SIG-M5 (cell line): ENCODE measurements at regions not wholly inside any gene's neighbourhood (a gene's known extent, or its start where the extent isn't known, plus 50 kb on each side); places are given as distances from the start of the nearest gene placed in this dataset.

Experiments used
- DNase-seq: peaks from one replicate; lab custom pipeline; 2025; lab: John Stamatoyannopoulos, UW

DNA sequence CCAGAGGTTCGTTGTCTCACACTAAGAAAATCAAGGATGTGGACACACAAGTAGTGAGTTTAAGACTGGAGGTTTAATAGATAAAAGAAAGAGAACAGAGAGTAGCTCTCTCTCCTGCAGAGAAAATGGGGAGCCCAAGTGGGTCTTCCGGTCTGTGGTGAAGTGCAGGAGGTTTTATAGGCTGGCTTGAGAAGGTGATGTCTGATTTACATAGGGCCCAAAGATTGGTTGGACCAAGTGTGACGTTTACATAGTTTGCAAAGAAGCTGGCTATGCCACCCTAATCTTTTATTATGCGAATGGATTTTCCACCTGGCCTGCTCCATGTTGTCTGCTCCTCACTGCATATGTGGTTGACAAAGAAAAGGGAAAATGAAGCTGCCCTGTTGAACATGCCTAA, 430.4 kb upstream of the TRIB2 start:
- DNase-seq = no peak

DNA sequence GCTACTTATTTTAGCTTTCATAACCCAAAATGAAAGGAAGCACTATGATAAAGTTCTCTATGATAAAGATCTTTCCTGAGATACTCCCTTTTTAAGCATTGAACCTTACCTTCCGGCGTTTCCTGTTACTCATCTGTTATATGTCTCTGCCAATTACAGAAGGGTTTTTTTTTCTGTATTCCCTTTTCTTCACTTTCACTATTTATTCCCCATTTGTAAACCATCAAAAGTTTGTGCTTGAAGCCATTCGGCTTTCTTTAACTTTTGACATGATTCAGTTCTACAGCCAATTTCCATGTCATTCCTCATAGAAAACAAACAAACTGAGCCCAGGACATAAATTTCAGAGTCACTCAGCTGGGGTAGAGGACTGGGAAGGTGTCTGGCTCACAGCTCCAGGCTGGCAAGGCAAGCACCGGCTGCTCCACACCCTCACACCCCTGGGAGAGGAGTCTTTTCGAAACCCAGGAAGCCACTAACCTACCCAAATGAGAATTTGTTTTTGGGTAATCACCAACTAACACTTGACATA, 429.4 kb upstream of the TRIB2 start:
- DNase-seq = no peak

DNA sequence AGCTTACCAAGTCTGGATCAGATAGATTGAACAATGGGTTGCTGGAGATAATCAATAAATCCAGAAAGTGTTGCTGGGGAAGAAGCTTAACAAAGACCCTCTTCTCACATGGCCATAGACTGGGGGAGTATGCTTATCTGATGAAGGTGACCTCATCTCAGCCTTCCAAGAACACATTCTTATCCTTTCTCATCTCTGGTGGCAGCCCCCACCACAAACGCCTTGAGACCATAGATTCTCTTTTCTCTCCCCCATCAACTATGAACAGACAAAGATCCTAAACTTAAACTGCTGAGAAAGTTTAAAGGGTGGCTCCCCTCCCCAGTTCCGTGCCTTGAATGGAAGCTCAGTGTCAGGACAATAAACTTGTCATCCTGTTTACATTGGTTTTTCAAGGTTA, 428.7 kb upstream of the TRIB2 start:
- DNase-seq = no peak

DNA sequence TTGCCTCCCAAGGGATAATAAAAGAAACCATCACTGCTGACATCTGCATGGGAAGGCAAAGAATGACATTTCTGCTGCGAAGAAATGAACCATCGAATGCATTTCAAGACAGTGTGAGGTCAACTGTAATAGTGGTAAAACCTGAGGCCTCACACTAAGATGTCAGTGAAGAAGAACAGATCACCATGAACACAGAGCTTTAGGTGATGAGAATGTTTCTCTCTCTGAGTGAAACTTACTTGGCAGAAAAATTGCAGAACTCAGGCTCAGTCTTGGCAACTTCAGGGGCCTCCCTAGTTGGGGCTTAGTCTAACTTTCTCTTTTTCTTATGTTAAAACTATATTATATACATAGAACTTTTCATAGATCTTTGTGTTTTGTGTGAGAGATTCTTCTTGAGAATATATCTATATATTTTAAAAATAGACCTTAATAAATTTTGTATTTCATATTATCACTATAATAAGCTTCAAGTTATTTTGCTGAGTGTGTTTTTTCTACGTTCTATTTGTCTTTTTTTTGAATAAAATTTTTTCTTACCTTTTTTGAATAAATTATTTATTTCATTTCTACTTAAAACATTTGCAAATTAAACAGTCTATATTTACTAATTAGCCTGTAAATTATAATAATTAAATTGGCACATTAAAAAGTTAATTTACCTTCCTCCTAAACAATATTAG, 427.5 kb upstream of the TRIB2 start:
- no peak for DNase-seq

DNA sequence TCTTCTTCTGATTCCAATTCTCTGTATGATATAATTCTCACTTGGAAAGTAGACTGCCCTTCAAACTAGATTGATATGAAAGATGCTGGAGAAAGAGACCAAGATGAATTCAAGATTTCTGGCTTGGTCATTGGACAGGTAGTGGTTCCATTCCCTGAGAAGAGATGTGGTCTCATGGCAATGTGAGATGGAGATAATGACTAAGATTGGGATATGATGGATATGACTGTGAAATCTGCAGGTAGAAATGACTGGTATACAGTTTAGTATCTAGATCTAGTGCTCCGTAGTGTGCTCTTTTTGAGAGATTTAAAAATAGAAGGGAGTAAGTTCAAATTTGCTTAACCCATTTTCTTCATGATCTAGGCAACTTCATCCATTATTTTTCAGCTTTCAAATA, 425.4 kb upstream of the TRIB2 start:
- DNase-seq = no peak

DNA sequence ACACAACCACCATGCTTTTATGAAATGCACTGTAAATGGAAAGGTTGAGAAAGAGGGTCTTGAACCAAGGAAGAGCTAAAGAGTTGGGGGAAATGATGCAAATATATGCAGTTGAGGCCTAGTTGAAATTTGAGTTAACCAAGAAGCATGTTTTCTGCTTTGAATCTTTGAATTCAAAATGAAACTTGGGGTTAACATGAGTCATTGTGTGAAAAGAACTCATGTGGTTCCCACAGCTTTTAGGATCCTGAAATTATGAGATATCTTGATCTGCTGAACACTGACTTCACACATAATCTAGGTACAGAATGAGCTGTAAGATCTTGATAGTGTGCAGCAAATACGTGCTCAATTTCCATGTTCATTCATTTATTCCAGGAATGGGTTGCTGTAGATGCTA, 422.9 kb upstream of the TRIB2 start:
- no peak for DNase-seq

DNA sequence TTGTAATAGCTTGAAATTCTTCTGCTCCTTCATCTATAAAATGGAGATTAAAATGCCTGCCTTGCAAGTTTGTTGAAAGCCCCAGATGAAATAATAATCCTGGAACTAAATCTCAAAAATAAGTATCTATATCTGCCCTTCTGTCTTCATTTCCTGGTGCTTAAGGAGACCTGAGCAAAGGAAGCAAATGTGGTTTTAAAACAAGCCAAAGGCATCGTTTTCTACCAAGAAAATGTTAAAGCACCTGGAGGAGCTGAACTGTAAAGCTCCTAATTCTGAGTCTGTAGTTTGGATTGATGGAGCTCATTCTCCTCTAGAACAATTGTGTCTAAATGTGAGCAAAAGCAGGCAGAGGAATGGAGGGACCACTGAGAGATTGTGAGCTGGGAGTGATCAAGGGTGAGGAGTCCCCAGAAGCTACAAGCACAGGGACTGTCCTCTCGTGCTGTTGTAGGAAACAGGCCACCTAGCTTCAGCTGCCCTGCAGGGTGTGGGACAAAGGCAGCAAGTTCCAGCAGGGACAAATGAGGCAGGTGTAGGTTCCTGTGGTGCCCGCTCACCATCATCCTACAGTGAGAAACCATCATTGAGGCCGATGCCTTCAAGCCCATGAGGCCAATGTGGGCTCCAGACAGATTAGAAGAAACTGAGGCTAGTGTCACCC, 420.7 kb upstream of the TRIB2 start:
- no peak for DNase-seq

DNA sequence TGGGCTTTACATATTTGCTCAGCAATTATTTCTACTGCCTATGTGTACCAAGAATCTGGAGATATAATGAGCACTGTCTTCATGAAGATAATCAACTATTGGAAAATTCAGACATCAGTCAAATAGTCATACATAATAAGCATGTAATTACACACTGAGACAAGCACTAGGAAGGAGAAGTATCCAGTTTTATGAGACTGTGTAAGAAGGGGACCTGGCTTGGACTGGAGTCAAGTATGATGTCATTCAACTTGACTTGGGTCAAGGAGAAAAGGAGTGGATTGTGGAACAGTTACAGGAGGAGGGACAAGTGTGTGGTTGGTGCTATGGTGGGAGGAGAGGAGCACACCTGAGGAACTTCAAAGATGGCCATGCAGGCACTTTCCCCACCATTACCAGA, 419.8 kb upstream of the TRIB2 start:
- no peak for DNase-seq

DNA sequence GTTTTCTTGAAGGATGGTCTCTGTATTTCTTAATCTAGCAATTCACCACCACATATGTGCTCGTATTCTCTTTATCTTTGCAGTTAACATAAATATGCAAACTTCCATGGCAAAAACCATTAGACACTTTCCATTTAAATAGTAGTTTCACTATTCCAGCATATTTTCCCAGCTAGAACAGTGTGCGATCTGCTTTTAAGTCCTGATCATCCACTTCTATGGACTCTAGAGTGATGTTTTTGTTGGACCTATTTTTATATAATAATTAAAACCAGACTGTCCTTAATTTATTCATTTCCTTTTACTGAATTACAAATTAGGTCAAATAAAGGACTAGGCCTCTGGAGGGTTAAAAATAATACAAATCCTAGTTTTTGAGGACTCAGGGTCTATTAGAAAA, 418.4 kb upstream of the TRIB2 start:
- DNase-seq = no peak

DNA sequence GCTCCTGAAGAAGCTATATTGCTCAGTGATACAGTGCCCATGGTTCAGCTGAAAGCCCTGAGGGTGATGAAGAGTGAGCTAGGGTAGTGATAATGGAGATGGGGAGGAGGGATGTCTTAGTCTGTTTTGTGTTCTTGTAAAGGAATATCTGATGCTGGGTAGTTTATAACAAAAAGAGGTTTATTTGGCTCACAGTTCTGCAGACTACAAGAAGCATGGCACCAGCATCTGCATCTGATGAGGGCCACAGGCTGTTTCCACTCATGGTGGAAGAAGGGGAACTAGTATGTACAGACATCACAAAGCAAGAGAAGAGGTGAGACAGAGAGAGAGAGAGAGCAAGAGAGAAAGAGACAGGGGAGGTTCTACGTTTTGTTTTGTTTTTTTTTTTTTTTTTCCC, 417.3 kb upstream of the TRIB2 start:
- no peak for DNase-seq

DNA sequence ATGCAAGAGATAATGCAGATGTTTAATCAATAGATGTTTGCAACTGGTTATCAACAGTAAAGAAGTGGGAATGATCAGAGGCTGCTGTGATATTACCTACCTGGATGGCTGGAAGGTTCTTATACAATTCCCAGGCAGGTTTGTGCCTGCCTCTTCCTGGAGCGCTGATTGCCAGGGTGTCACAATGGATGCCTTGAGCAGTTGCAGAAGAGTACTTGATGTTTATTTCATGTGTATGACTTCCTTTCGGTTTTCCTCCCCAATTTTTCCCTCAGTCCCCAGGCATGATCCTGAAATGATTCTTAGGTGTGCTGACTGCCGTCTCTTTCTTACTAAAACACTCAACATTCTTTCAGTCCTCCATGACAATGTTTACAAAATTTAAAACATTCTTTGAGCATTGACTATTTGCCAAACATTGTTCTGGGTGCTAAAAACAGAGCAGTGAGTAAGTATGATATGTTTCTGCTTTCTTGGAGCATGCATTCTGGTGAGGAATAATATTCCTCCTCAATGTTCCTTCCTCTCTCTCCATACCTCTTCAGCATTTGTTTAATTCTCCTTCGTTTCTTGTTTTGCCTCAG, 416.6 kb upstream of the TRIB2 start:
- no peak for DNase-seq

DNA sequence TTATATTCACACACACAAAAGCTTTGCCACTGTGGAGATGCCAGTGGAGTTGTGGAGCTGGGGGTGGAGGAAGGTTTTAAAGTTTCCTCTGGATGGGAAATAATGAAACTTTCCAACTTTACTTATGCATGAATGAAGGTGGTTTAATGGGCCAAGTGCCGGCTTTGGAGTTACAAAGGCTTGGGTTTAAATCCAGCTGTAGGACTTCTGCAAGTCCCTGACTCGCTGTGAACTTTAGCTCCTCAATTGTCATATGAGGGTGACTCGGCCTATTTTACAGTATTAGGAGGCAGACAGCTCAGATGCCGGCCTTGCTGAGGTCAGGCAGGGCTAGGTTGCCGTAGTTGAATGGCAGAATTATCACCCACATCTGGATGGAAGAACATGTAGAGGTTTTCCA, 415.8 kb upstream of the TRIB2 start:
- DNase-seq = no peak

DNA sequence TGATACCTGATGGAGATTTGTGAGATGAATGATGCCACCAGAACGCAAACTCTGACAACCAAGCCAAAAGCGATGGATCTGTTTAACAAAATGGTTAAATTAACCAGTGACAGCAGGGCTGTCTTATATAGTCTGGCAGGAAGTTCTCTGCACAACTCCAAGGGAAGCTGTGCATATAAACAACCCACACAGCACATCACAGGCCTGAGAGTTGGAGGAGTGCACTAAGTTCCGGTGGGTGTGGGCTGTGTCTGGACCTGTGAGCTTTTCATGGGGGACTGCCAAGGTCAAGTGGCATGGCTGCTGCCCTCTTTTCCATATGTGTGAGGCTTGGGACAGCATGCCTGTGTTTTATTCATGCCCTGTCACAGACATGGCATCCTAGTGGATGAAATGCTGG, 414.6 kb upstream of the TRIB2 start:
- no peak for DNase-seq

DNA sequence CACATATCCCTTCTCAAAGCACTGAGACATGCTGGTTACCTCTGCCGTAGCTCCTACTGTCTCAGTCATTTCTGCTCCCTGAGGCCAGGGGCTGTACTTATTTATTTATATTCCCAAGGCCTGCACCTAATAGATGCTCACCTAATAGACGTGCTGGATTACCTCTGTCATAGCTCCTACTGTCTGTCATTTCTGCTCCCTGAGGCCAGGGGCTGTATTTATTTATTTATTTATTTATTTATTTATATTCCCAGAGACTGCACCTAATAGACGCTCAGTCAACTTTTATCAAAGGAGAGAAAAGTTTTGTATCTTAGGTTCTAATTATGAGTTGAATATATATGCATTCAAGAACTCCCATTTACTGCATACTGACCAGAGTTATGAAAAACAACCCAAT, 414.0 kb upstream of the TRIB2 start:
- DNase-seq = no peak

DNA sequence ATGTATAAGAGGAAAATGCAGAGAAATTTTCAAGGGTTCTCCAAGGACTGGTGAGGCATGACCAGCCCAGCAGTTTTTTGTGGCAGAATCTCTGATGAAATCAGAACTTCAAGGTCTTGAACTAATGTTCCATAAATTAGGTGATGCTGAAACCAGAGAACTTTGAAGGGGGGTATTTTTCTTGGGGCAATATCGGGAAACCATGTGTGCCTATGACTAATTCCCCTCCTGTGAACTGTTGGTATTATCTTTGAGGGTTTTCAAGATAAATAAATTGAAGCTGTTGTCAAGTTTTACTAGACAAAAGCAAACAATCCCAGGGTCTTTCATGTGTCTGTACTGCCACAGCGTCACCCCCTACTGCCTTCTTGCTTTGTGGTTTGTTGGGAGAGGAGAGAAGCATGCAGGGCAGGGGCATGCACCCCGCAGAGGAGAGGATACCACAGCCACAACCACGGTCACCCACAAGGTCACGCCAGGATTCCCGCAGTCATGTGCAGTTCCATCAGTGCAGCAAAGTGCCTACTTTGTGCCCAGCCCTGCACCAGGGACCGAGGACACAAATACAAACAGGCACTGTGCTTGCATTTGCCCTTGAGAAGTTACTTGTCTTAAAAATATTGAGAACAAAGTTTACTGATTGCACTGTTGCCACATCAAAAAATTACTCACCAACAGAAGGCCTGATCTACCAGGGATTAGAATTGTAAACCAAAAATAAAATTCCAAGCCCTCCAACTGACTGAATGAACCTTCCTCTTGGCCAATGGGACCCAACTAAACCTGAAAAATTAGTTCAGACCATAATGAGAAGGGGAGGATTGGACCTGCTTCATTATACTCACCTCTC, 413.3 kb upstream of the TRIB2 start:
- no peak for DNase-seq

DNA sequence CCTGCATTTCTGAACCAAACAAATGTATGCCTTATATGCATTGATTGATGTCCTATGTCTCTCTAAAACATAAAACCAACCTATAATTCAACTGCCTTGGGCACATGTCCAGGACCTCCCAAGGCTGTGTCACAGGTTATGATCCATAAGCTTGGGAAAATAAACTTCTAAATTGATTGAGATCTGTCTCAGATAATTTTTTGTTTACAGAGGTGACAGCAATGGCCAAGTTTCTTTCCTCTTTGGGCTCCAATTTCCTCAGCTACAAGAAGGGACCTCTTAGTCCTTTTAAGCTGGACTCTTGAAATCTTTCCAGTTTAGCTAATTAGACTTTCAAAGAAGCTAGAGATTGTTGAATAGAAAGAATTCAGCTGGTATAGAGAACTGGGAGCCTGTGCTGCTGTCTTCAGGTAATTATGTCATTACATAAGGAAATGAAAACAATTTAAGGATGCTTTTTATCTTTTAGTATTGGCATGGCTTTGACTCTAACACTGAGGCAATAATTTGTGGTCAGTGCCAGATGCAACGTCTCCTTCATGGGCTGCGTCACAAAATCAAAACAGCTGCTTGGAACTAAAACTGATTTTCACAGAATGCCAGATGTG, 412.1 kb upstream of the TRIB2 start:
- no peak for DNase-seq

DNA sequence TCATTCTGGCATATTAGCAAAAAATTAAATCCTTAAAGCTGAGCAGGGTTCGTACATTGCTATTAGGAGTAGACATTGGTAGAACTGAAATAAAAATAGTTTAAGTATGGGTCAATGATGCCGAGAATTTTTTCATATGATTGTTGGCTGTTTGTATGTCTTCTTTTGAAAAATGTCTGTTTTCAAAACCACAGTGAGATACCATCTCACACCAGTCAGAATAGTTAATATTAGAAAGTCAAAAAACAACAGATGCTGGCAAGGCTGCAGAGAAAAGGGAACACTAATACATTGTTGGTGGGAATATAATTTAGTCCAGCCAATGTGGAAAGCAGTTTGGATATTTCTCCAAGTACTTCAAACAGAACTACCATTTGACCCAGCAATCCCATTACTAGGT, 410.8 kb upstream of the TRIB2 start:
- no peak for DNase-seq

DNA sequence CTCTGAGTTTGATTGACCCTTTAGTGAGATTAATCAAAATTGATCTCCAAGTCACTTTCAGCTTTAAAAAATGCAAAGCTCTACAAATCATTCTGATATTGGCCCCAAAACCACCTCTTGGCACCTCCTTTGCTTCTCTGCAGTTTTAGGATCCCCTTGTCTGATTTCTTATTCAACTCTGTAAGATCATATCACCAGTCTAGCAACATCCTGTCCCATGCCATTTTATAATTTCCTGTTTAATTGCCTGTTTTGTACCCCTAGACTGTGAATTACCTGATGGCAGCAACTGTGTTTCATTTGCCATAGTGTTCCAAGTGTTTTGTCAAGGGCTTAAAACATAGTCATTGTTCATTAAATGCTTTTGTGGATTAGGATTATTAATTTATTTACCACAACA, 406.3 kb upstream of the TRIB2 start:
- no peak for DNase-seq

DNA sequence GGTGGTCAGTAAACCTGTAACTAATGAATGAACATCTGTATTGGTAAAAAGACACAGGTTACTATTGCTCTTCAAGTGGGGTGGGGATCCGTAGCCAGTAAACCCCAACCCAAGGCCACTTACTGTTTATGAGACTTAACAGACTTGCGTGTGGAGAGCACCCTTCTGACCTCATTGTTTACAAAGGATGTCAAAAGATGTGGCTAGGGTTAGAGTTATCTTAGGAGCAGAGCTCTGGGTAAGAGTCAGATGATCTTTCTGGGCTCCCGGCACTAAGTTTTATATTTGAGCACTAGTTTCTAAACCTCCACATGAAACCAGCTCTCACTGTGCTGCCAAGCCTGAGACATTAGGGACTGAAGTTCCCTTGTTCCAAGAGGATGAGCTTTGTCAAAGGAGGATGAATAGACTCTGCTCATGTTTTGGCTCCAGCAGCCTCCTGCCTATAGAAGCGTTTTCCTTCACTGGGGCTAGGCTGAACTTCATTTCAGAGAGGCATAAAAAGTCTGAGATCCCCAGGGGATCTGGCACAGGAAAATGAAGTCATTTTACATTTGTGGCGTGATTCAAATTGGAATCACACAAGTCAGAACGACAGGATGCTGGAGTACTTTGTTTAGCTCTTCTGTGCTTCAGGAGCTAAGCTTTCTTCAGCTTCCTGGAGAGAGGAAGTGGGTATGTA, 403.1 kb upstream of the TRIB2 start:
- DNase-seq = no peak

DNA sequence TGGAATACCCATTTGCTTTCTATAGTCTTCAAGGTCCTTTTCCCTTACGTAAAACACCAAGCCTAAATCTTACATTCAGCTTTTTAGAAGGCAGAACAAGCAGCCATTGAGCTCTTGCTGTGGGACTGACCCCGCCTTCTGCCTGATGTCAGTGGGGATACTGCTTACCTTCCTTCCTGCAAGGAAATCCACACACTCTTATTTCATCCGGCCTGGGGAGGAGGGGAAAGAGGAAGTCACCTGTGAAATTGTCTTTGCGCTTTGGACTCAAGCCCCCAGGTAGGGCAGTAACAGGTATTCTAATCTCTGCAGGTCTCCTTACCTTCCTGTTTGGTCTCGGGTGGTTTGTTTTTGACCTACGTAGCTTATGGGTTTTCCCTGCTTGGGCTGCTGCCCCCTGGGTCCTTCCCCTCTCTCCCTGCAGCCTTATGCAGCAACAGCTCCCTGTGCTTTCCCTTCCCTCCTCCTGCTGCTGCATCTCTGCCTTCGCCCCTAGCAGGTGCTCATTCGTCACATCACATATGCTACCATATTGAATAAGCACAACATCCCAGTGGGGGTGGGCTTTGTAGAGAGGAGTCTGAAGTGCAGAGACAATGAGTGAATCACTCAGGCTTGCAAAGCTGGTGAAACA, 402.5 kb upstream of the TRIB2 start:
- no peak for DNase-seq

DNA sequence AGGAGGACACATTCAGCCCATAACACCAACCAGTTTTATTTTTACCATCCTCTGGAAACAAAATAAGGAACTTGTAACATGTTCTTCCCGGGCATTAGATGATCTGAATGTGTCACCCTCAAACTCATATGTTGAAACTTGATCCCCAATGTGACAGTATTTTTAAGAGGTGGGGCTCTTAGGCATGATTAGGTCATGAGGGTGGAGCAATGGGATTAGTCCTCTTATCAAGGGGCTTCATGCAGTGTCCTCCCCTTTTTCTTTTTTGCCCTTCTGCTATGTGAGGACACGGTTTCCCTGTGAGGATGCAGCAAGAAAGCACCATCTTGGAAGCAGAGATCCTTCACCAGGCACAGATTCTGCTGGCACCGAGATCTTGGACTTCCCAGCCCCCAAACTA, 401.5 kb upstream of the TRIB2 start:
- DNase-seq = no peak
